ENCODE measurements at regions not wholly inside any gene's neighbourhood (a gene's known extent, or its start where the extent isn't known, plus 50 kb on each side); places are given as distances from the start of the nearest gene placed in this dataset.
"Not testable (repeated sequence)": the region's sequence is repeated elsewhere in the genome, so short reads cannot be mapped to it uniquely, and the experiment has no call there.

DNA sequence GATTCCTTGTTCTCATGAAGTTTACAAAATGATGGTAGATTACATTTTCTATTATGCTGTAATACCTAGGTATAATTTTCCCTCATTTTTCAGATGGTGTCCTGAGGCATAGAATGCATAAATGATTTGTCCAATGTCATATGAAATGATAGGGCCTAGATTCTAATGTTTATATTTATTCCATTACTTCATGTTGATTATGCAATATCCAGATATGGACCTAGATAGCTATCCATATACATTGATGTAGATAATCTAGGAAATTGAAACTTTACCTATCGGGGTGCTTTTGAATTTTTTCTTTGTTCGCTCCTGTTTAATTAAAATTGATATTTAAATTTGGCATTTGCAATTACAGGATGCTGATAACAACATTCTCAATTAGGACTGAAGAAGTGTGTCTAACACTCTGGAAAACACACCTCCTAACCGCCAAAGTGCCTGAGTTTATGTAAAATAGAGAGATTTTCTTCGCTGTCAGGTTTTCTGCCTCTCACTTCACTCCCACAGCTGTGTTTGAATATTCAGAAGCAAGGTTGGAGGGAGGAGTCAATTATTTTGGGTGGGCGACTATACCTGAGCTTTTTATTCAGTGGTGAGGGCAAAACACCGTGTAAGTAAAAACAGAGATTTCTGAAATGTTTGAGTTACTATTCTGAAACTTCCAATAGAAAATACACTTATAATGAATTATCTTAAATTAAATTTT is 164.4 kb upstream of the ATP2B1 start:
- H3K4me3 ChIP-seq (ENCODE audit: low read depth in 1 of 3, low read length in 3 of 3), result no peak overlapping the region
- 91% methylated on average over 6 of the region's 6 CpGs for WGBS
- peaks cover 0 to 6% (median under 1%) of the 10 kb centered on the region in 4 donors for H3K9me3 ChIP-seq (ENCODE audit: control insufficient read depth in 4 of 4, low read length in 3 of 4)
- no peak overlapping the region for H3K27ac ChIP-seq (ENCODE audit: low read depth in 1 of 2, low read length in 2 of 2)
- H3K27me3 ChIP-seq (ENCODE audit: control insufficient read depth in 4 of 4, insufficient read depth in 4 of 4, low read length in 3 of 4), result no peaks in the 10 kb centered on the region
- H3K9ac ChIP-seq (ENCODE audit: low read depth in 1 of 2, low read length in 2 of 2), result no peak overlapping the region
- H3K36me3 ChIP-seq (ENCODE audit: control insufficient read depth in 4 of 4, insufficient read depth in 3 of 4, low read depth in 1 of 4, low read length in 3 of 4), result no peaks in the 10 kb centered on the region
- DNase-seq (ENCODE audit: low spot score), result no peak
- no peaks in the 10 kb centered on the region for H3K4me1 ChIP-seq (ENCODE audit: control insufficient read depth in 4 of 4, insufficient read depth in 4 of 4, low read length in 3 of 4)
- TF ChIP-seq SP1 (IDR thresholded peaks at IDR 0.05), result no peak
- no peak for TF ChIP-seq FOXA2 (IDR thresholded peaks at IDR 0.05)
- TF ChIP-seq ZBTB33 (IDR thresholded peaks at IDR 0.05), result no peak
- TF ChIP-seq FOXA1 (IDR thresholded peaks at IDR 0.05), result no peak
- no peak for TF ChIP-seq TAF1 (conservative IDR thresholded peaks at IDR 0.05)
- TF ChIP-seq, protein P1, sequence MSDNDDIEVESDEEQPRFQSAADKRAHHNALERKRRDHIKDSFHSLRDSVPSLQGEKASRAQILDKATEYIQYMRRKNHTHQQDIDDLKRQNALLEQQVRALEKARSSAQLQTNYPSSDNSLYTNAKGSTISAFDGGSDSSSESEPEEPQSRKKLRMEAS (IDR thresholded peaks at IDR 0.05), result no peak
- TF ChIP-seq JUND (IDR thresholded peaks at IDR 0.05), result no peak
- no peak for TF ChIP-seq YY1 (IDR thresholded peaks at IDR 0.05)
- no peak for TF ChIP-seq HNF4G (IDR thresholded peaks at IDR 0.05)
- no peak for TF ChIP-seq RAD21 (IDR thresholded peaks at IDR 0.05)
- TF ChIP-seq, protein P2, sequence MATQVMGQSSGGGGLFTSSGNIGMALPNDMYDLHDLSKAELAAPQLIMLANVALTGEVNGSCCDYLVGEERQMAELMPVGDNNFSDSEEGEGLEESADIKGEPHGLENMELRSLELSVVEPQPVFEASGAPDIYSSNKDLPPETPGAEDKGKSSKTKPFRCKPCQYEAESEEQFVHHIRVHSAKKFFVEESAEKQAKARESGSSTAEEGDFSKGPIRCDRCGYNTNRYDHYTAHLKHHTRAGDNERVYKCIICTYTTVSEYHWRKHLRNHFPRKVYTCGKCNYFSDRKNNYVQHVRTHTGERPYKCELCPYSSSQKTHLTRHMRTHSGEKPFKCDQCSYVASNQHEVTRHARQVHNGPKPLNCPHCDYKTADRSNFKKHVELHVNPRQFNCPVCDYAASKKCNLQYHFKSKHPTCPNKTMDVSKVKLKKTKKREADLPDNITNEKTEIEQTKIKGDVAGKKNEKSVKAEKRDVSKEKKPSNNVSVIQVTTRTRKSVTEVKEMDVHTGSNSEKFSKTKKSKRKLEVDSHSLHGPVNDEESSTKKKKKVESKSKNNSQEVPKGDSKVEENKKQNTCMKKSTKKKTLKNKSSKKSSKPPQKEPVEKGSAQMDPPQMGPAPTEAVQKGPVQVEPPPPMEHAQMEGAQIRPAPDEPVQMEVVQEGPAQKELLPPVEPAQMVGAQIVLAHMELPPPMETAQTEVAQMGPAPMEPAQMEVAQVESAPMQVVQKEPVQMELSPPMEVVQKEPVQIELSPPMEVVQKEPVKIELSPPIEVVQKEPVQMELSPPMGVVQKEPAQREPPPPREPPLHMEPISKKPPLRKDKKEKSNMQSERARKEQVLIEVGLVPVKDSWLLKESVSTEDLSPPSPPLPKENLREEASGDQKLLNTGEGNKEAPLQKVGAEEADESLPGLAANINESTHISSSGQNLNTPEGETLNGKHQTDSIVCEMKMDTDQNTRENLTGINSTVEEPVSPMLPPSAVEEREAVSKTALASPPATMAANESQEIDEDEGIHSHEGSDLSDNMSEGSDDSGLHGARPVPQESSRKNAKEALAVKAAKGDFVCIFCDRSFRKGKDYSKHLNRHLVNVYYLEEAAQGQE (IDR thresholded peaks at IDR 0.05), result no peak
- TF ChIP-seq HNF4A (conservative IDR thresholded peaks at IDR 0.05), result no peak
- no peak for TF ChIP-seq NR2F2 (IDR thresholded peaks at IDR 0.05)
- no peak for TF ChIP-seq GABPA (IDR thresholded peaks at IDR 0.05 in 1 of 2, conservative IDR thresholded peaks at IDR 0.05 in 1 of 2)

DNA sequence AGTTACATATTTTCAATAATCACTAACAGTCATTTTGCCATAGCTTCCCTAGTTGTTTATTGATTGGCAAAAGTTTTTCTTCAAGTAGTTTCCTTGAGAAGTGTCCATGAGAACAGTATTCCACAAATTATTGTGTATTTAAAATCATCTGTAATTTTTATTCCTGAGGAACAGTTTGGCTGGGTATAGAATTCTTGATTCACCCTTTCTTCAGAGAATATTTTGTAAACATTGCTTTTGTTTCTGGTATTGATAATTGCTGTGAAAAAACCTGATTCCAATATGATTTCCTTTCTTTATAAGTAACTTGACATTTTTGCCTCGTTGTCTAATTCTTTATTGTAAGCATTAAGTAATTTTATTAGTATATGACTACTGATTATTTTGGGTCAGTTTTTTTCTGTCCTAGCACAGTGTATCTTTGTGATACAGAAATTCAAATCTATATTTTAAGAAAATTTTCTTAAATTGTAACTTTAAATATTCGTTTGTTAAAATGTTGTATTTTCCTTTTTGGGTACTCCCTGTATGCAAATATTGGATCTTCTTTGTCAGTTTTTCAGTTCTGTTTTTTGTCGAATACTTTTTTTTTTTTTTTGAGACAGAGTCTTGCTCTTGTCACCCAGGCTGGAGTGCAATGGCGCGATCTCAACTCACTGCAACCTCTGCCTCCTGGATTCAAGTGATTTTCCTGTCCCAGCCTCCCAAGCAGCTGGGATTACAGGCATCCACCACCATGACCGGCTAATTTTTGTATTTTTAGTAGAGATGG is 162.0 kb upstream of the ATP2B1 start:
- TF ChIP-seq RAD21 (IDR thresholded peaks at IDR 0.05), result no peak
- no peak for TF ChIP-seq FOXA1 (IDR thresholded peaks at IDR 0.05)
- no peak for TF ChIP-seq ATF3 (IDR thresholded peaks at IDR 0.05)
- TF ChIP-seq TAF1 (conservative IDR thresholded peaks at IDR 0.05), result no peak
- no peak for TF ChIP-seq ZBTB33 (IDR thresholded peaks at IDR 0.05)
- TF ChIP-seq HNF4A (conservative IDR thresholded peaks at IDR 0.05), result no peak
- TF ChIP-seq NR2F2 (IDR thresholded peaks at IDR 0.05), result no peak
- no peak for DNase-seq (ENCODE audit: low spot score)
- Histone ChIP-seq H3K36me3 (ENCODE audit: control insufficient read depth in 4 of 4, insufficient read depth in 3 of 4, low read depth in 1 of 4, low read length in 3 of 4) (no peaks in the 10 kb centered on the region), H3K27ac (ENCODE audit: low read depth in 1 of 2, low read length in 2 of 2) (no peak overlapping the region), H3K4me3 (ENCODE audit: low read depth in 1 of 3, low read length in 3 of 3) (no peak overlapping the region), H3K27me3 (ENCODE audit: control insufficient read depth in 4 of 4, insufficient read depth in 4 of 4, low read length in 3 of 4) (no peaks in the 10 kb centered on the region), H3K4me1 (ENCODE audit: control insufficient read depth in 4 of 4, insufficient read depth in 4 of 4, low read length in 3 of 4) (no peaks in the 10 kb centered on the region), H3K9me3 (ENCODE audit: control insufficient read depth in 4 of 4, low read length in 3 of 4) (peaks cover 0 to 6% (median under 1%) of the 10 kb centered on the region in 4 donors), H3K9ac (ENCODE audit: low read depth in 1 of 2, low read length in 2 of 2) (no peak overlapping the region)
- WGBS, result 88% methylated on average over 6 of the region's 6 CpGs

DNA sequence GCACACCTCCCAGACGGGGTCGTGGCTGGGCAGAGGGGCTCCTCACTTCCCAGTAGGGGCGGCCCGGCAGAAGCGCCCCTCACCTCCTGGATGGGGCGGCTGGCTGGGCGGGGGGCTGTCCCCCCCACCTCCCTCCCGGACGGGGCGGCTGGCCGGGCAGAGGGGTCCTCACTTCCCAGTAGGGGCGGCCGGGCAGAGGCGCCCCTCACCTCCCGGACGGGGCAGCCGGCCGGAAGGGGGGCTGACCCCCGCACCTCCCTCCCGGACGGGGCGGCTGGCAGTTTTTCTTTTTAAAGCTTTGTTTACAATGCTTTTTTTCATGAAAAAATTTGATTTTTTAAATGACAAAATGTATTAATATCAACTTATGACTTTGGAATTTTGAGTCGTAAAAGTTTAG is 159.0 kb upstream of the ATP2B1 start:
- not testable (repeated sequence) for H3K4me3 ChIP-seq (ENCODE audit: low read depth in 1 of 3, low read length in 3 of 3); H3K27me3 ChIP-seq (ENCODE audit: control insufficient read depth in 4 of 4, insufficient read depth in 4 of 4, low read length in 3 of 4); H3K9me3 ChIP-seq (ENCODE audit: control insufficient read depth in 4 of 4, low read length in 3 of 4); H3K36me3 ChIP-seq (ENCODE audit: control insufficient read depth in 4 of 4, insufficient read depth in 3 of 4, low read depth in 1 of 4, low read length in 3 of 4); H3K9ac ChIP-seq (ENCODE audit: low read depth in 1 of 2, low read length in 2 of 2); H3K27ac ChIP-seq (ENCODE audit: low read depth in 1 of 2, low read length in 2 of 2); H3K4me1 ChIP-seq (ENCODE audit: control insufficient read depth in 4 of 4, insufficient read depth in 4 of 4, low read length in 3 of 4); DNase-seq (ENCODE audit: low spot score)
- WGBS, result 96% methylated on average over 23 of the region's 23 CpGs
